ENCODE measurements at regions not wholly inside any gene's neighbourhood (a gene's known extent, or its start where the extent isn't known, plus 50 kb on each side); places are given as distances from the start of the nearest gene placed in this dataset.
A peak's percentile ranks its signal among the peaks of the same experiment; 100 is the strongest.

GRCh38 chr1:234538062-234538731 is 59.2 kb upstream of the TARBP1 start (continued):
- TF ChIP-seq FOXP4 (CRISPR knock-in tag; IDR thresholded peaks at IDR 0.05) (peak; percentile 15; the same call in 1 of the 2 replicates), GRHL1 (CRISPR knock-in tag; conservative IDR thresholded peaks at IDR 0.05) (no peak), POLR2A (IDR thresholded peaks at IDR 0.05; ENCODE audit: insufficient read depth in 1 of 2, low read depth in 2 of 2, low read length in 2 of 2) (no peak), PHF5A (CRISPR knock-in tag; IDR thresholded peaks at IDR 0.05; ENCODE audit: low read depth, unreplicated experiment) (no peak), ZNF75D (CRISPR knock-in tag; IDR thresholded peaks at IDR 0.05; ENCODE audit: borderline replicate concordance) (no peak), MBD4 (IDR thresholded peaks at IDR 0.05; ENCODE audit: borderline replicate concordance, low read length) (no peak), ATF2 (CRISPR knock-in tag; IDR thresholded peaks at IDR 0.05) (no peak), ZBTB7A (CRISPR knock-in tag; IDR thresholded peaks at IDR 0.05) (no peak), ZNF788 (CRISPR knock-in tag; IDR thresholded peaks at IDR 0.05; ENCODE audit: borderline replicate concordance) (no peak), TAF15 (IDR thresholded peaks at IDR 0.05; ENCODE audit: low read depth, low read length, poor library complexity, severe bottlenecking) (no peak), ZNF549 (CRISPR knock-in tag; IDR thresholded peaks at IDR 0.05) (no peak), PRPF4 (IDR thresholded peaks at IDR 0.05; ENCODE audit: low read depth, low read length, poor library complexity, severe bottlenecking) (no peak), ZNF18 (CRISPR knock-in tag; IDR thresholded peaks at IDR 0.05; ENCODE audit: insufficient replicate concordance) (no peak), ZNF746 (CRISPR knock-in tag; IDR thresholded peaks at IDR 0.05) (no peak), ZNF670 (CRISPR knock-in tag; IDR thresholded peaks at IDR 0.05; ENCODE audit: borderline replicate concordance) (no peak), ZBTB33 (CRISPR knock-in tag; IDR thresholded peaks at IDR 0.05) (no peak), NPAS2 (CRISPR knock-in tag; IDR thresholded peaks at IDR 0.05; ENCODE audit: borderline replicate concordance) (no peak), CEBPB (IDR thresholded peaks at IDR 0.05; ENCODE audit: borderline replicate concordance, low read depth, low read length) (no peak; the same call in 1 of the 2 replicates), ZNF704 (CRISPR knock-in tag; IDR thresholded peaks at IDR 0.05; ENCODE audit: borderline replicate concordance) (no peak), HHEX (CRISPR knock-in tag; IDR thresholded peaks at IDR 0.05) (no peak)

All from HepG2 (cell line).